OCI-LY1 (cell line): ENCODE measurements at regions not wholly inside any gene's neighbourhood (a gene's known extent, or its start where the extent isn't known, plus 50 kb on each side); places are given as distances from the start of the nearest gene placed in this dataset.

ENCODE experiments used
- CTCF ChIP-seq: fragments of 200-600 bp; sonication (generic), shearing (Covaris generic); IDR thresholded peaks from 2 replicates; pipeline ENCODE4 v1.5.1; 2017; ENCODE audit warnings: mild to moderate bottlenecking, antibody characterized with exemption, low read length, moderate library complexity, mixed read lengths
- EZH2 ChIP-seq: fragments of 200-600 bp; sonication (generic), shearing (Covaris generic); IDR thresholded peaks from 2 replicates; pipeline ENCODE4 v1.8.0; 2017; ENCODE audit warnings: borderline replicate concordance, mixed run types, mild to moderate bottlenecking, antibody characterized with exemption, low read length, moderate library complexity, mixed read lengths

DNA sequence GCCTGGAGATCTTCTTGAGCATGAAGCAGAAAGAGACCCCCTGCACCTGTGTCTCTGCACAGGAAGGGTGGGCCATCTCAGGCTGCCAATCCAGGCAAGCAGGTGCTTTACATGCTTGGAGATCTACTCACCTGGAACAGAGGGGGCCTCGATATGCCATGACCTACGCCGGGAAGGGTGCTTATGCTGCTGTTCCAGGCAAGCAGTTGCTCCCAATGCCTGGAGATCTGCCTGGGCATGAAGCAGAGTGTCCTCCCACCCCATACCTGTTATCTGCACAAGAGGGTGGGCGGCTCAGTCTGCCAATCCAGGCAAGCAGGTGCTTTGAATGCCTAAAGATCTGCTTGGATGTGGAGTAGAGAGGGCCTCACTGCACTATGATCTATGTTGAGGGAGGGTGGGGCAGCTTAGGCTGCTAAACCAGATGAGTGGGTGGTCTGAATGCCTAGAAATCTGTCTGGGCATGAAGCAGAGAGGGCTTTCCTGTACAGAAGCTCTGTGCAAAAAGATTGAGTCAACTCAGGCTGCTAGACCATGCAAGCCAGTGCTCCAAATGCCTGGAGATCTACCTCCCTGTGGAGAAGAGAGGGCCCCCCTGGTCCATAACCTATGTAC lies 104.5 kb upstream of the QRFPR start:
- TF ChIP-seq CTCF (no peak), EZH2 (no peak)
